ENCODE measurements at regions not wholly inside any gene's neighbourhood (a gene's known extent, or its start where the extent isn't known, plus 50 kb on each side); places are given as distances from the start of the nearest gene placed in this dataset.

GRCh38 chr14:53237488-53237887, 84.4 kb upstream of the DDHD1 start:
- TF ChIP-seq CTCF (IDR thresholded peaks at IDR 0.05; ENCODE audit: borderline replicate concordance, extremely low read depth, low read length, poor library complexity, severe bottlenecking) (no peak), EZH2 (IDR thresholded peaks at IDR 0.05; ENCODE audit: borderline replicate concordance, low read depth, low read length, severe bottlenecking) (no peak)

Data from DND-41 (cell line).